ENCODE measurements at regions not wholly inside any gene's neighbourhood (a gene's known extent, or its start where the extent isn't known, plus 50 kb on each side); places are given as distances from the start of the nearest gene placed in this dataset.

GRCh38 chr2:38498045-38498481 lies 104.7 kb downstream of the HNRNPLL start:
- TF ChIP-seq CTCF (IDR thresholded peaks at IDR 0.05), result no peak
- no peak for TF ChIP-seq POLR2A (IDR thresholded peaks at IDR 0.05)
- TF ChIP-seq EP300 (IDR thresholded peaks at IDR 0.05), result no peak

Data from ovary (tissue), 3 donors.